ENCODE measurements at regions not wholly inside any gene's neighbourhood (a gene's known extent, or its start where the extent isn't known, plus 50 kb on each side); places are given as distances from the start of the nearest gene placed in this dataset.

- TF ChIP-seq CSDC2 (CRISPR knock-in tag; IDR thresholded peaks at IDR 0.05) (no peak), PPARA (CRISPR knock-in tag; IDR thresholded peaks at IDR 0.05; ENCODE audit: borderline replicate concordance) (no peak), GLIS3 (CRISPR knock-in tag; IDR thresholded peaks at IDR 0.05) (no peak)
- ATAC-seq = no peak
Measured at GRCh38 chr6:94361304-94362060, 942.1 kb upstream of the EPHA7 start.

- TF ChIP-seq ZFP30 (CRISPR knock-in tag; IDR thresholded peaks at IDR 0.05) (no peak), TSHZ2 (CRISPR knock-in tag; IDR thresholded peaks at IDR 0.05) (no peak), TOX (CRISPR knock-in tag; IDR thresholded peaks at IDR 0.05; ENCODE audit: borderline replicate concordance) (no peak), CSDC2 (CRISPR knock-in tag; IDR thresholded peaks at IDR 0.05) (no peak), POU6F1 (CRISPR knock-in tag; IDR thresholded peaks at IDR 0.05; ENCODE audit: borderline replicate concordance, low read depth) (no peak), SNAI2 (CRISPR knock-in tag; IDR thresholded peaks at IDR 0.05) (no peak), BACH2 (CRISPR knock-in tag; IDR thresholded peaks at IDR 0.05; ENCODE audit: borderline replicate concordance) (no peak), ARNTL (CRISPR knock-in tag; IDR thresholded peaks at IDR 0.05; ENCODE audit: borderline replicate concordance, low read depth) (no peak), GLIS3 (CRISPR knock-in tag; IDR thresholded peaks at IDR 0.05) (no peak), ZNF565 (CRISPR knock-in tag; conservative IDR thresholded peaks at IDR 0.05; ENCODE audit: low read depth) (no peak), ZNF8 (CRISPR knock-in tag; IDR thresholded peaks at IDR 0.05) (no peak), ZNF70 (CRISPR knock-in tag; IDR thresholded peaks at IDR 0.05) (no peak), TCF4 (CRISPR knock-in tag; IDR thresholded peaks at IDR 0.05; ENCODE audit: borderline replicate concordance) (no peak), PPARA (CRISPR knock-in tag; IDR thresholded peaks at IDR 0.05; ENCODE audit: borderline replicate concordance) (no peak), ISL1 (CRISPR knock-in tag; IDR thresholded peaks at IDR 0.05) (no peak), ESRRG (CRISPR knock-in tag; IDR thresholded peaks at IDR 0.05) (no peak), CREB5 (CRISPR knock-in tag; IDR thresholded peaks at IDR 0.05; ENCODE audit: low read depth) (no peak)
- TF ChIP-seq, protein P1, sequence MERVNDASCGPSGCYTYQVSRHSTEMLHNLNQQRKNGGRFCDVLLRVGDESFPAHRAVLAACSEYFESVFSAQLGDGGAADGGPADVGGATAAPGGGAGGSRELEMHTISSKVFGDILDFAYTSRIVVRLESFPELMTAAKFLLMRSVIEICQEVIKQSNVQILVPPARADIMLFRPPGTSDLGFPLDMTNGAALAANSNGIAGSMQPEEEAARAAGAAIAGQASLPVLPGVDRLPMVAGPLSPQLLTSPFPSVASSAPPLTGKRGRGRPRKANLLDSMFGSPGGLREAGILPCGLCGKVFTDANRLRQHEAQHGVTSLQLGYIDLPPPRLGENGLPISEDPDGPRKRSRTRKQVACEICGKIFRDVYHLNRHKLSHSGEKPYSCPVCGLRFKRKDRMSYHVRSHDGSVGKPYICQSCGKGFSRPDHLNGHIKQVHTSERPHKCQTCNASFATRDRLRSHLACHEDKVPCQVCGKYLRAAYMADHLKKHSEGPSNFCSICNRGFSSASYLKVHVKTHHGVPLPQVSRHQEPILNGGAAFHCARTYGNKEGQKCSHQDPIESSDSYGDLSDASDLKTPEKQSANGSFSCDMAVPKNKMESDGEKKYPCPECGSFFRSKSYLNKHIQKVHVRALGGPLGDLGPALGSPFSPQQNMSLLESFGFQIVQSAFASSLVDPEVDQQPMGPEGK (CRISPR knock-in tag; IDR thresholded peaks at IDR 0.05; ENCODE audit: borderline replicate concordance) = no peak
- TF ChIP-seq, protein P2, sequence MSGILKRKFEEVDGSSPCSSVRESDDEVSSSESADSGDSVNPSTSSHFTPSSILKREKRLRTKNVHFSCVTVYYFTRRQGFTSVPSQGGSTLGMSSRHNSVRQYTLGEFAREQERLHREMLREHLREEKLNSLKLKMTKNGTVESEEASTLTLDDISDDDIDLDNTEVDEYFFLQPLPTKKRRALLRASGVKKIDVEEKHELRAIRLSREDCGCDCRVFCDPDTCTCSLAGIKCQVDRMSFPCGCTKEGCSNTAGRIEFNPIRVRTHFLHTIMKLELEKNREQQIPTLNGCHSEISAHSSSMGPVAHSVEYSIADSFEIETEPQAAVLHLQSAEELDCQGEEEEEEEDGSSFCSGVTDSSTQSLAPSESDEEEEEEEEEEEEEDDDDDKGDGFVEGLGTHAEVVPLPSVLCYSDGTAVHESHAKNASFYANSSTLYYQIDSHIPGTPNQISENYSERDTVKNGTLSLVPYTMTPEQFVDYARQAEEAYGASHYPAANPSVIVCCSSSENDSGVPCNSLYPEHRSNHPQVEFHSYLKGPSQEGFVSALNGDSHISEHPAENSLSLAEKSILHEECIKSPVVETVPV (CRISPR knock-in tag; IDR thresholded peaks at IDR 0.05) = no peak
- ATAC-seq = no peak
Measured at GRCh38 chr6:94357381-94357980, 938.1 kb upstream of the EPHA7 start.

- ATAC-seq = no peak
- no peak for TF ChIP-seq ZC3H10 (CRISPR knock-in tag; IDR thresholded peaks at IDR 0.05)
- TF ChIP-seq ZNF70 (CRISPR knock-in tag; IDR thresholded peaks at IDR 0.05) = no peak
- no peak for TF ChIP-seq GLIS3 (CRISPR knock-in tag; IDR thresholded peaks at IDR 0.05)
- no peak for TF ChIP-seq POU6F1 (CRISPR knock-in tag; IDR thresholded peaks at IDR 0.05; ENCODE audit: borderline replicate concordance, low read depth)
- TF ChIP-seq TSHZ2 (CRISPR knock-in tag; IDR thresholded peaks at IDR 0.05) = no peak
- TF ChIP-seq RARB (CRISPR knock-in tag; IDR thresholded peaks at IDR 0.05) = no peak
- no peak for TF ChIP-seq ESRRG (CRISPR knock-in tag; IDR thresholded peaks at IDR 0.05)
- TF ChIP-seq ZNF565 (CRISPR knock-in tag; conservative IDR thresholded peaks at IDR 0.05; ENCODE audit: low read depth) = no peak
Measured at GRCh38 chr6:94350833-94351232, 931.5 kb upstream of the EPHA7 start.

All from SK-N-SH treated with all-trans-retinoic acid at 6 μM for 48 hours (cell line).